Activated CD4-positive, alpha-beta T cell treated with anti-CD3 and anti-CD28 coated beads for 4 hours (primary cell): ENCODE measurements at regions not wholly inside any gene's neighbourhood (a gene's known extent, or its start where the extent isn't known, plus 50 kb on each side); places are given as distances from the start of the nearest gene placed in this dataset.

Experiments
- DNase-seq, 2 donors: peaks; one replicate each; pipeline ENCODE4 v3.0.0-alpha.2; 2020

DNA sequence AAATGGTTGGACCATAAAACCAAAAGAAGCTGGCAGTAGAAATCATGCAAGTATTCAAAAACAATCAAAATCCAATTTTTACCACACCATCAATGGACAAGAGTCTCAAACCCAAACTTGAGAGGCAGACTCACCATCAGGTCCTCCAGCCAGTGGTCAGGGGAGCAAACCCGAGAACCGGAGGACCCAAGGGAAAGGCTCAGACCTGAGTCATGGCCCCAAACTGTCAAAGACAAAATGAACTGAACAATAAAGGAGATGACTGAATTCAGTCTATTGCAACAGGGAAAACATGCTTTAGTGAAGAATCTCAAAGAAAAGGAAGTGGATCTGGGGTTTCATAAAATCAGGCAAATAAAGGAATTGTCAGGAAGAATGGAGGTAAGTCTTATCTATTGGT, 150.7 kb upstream of the MGAT5 start:
- DNase-seq = no peak

- peak; percentile 26 to 36 for DNase-seq
Observed at GRCh38 chr2:134104754-134105153, 149.1 kb upstream of the MGAT5 start.

GRCh38 chr2:134107402-134107801, 146.5 kb upstream of the MGAT5 start:
- no peak for DNase-seq

DNA sequence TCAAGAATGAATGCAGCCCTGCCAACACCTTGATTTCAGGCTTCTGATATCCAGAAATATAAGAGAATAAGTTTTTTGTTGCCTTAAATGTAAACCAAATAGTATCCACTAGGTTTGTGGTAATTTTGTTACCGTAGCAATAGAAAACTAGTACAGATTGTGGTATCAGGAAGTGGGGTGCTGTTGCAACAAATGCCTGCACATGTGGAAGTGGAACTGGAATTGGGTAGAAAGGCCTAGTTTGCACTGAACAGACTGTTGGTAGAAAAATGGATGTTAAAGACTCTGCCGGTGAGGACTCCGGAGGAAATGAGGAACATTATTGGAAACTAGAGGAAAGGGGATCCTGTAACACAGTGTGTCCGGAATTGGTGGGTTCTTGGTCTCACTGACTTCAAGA, 145.8 kb upstream of the MGAT5 start:
- no peak for DNase-seq

GRCh38 chr2:134109246-134109645, 144.6 kb upstream of the MGAT5 start:
- no peak for DNase-seq

DNA sequence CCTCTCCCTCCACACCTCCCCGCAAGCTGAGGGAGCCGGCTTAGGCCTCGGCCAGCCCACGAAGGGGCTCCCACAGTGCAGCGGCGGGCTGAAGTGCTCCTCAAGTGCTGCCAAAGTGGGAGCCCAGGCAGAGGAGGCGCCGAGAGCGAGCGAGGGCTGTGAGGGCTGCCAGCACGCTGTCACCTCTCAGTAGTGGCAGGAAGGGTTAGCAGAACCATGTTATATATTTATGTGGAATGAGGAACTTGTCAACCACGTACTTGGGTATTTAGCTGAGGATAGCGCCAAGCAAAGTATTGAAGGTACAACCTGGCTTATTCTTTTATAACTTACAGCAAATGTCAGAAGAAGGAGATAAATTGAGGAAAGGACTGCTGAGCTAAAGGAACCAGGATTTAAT, 144.1 kb upstream of the MGAT5 start:
- DNase-seq = no peak

DNA sequence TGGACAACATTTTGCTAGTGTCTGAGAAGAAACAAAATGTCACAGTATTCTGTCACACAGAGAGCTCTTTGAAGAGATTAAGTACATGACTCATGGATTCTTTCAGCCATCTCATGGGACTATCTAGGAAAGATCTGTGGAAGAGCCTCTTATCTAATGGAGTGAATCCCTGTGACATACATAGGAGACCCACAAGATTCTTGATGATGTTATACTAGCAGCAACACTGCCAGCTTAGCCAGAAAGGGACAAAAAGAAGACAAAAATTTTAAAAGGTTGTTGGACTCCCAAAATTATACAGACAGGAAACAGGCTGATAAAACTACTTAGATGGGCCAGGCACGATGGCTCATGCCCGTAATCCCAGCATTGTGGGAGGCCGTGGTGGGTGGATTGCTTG, 143.3 kb upstream of the MGAT5 start:
- no peak for DNase-seq

DNA sequence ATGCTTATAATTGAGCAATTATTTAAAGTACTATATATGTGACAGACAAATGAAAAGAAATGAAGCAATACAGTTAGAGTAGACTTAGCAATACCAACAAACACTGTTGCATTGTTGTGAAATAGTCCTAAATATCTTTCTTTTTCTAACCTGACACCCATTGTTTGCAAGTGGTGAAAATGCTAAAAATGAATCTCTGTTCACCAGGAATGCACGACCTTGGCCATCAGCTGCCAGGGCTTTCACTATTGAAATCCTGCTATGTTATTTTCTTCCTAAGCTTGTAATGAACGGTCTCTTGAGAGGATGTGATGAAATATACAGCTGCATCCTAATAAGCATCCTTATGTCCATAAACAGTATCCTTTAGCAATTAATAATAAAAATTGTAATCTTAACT, 136.2 kb upstream of the MGAT5 start:
- DNase-seq = no peak

DNA sequence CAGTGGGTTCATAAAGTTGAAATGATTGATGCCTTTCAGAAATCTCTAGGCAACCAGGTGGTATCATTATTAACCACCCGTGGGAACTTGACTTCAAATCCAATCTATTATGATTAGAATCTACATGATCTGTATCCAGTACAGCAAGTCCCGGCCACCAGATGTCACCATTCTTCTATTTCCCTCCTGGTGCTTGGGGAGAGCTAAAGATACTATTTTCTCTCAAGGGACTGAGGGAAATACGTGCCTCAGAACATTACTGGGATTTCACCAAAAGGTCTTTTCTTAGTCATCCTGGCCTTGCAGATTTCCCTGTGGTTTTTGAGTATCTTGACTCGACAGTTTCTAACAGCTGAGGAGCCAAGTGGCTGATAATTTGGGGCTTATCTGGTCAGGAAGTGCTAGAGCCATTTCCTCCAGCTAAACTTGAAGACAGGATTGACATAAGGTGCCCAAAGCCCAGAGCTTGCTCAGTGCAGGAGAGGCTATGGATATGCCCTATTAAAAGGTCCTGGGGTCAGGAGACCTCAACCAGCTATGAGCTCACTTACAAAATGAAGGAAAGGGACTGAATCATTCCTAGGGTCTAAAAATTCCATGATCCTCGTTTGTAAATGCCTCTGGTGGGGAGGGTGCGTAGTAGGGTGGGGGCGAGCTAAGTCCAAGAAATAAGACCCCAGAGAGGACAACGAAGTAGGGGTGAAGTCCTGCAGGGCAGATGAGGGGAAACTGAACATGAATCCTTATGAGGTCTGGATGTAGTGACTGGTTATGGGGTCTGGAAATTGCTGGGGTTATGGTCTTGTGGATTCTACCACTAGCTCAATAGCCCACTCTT, 135.4 kb upstream of the MGAT5 start:
- peak; percentile 86 to 88 for DNase-seq

DNA sequence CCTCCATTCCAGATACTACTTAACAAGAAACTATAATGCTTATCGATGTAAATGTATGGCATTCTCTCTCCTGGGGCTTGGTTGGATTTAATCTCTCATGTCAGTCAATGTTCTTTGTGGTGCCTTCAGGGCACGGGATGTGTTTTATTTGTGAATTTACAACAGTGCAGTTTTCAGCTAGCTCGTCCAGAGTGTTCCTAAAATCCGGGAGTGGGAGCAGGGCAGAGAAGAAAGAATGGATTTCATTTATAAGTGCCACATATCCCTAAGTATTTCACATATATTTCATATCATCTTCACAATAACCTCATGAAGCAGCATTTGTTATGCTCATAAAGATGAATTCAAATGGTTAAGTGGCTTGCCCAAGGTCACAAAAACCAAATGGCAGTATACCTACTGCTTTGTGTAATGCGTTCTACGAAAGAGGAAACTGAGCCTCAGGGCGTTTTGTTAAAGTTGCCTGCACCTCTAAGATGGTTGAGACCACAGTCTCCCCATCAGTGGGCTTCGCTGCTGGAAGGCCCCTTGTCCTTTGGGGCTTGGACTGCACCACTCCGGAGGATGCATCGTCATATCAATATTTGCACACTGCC, 134.7 kb upstream of the MGAT5 start:
- DNase-seq = no peak

GRCh38 chr2:134119713-134120405, 134.0 kb upstream of the MGAT5 start:
- peak; percentile 81 to 82 for DNase-seq

DNA sequence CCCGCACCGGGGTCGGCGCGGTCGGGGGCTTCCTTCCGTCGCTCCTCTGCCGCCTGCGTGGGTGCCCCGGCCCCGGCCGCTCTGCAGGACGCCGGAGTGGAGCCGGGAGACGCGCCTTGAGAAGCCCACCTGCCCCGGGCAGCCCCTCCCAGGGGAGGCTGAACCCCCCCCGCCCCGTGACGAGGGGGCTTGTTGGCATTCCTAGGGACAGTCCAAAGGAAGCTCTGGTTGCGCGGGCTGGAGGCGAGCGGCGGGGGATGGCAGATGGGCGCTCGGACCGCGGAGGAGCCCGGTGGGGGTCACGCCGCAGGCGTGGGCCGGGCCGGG, 133.5 kb upstream of the MGAT5 start:
- no peak for DNase-seq

DNA sequence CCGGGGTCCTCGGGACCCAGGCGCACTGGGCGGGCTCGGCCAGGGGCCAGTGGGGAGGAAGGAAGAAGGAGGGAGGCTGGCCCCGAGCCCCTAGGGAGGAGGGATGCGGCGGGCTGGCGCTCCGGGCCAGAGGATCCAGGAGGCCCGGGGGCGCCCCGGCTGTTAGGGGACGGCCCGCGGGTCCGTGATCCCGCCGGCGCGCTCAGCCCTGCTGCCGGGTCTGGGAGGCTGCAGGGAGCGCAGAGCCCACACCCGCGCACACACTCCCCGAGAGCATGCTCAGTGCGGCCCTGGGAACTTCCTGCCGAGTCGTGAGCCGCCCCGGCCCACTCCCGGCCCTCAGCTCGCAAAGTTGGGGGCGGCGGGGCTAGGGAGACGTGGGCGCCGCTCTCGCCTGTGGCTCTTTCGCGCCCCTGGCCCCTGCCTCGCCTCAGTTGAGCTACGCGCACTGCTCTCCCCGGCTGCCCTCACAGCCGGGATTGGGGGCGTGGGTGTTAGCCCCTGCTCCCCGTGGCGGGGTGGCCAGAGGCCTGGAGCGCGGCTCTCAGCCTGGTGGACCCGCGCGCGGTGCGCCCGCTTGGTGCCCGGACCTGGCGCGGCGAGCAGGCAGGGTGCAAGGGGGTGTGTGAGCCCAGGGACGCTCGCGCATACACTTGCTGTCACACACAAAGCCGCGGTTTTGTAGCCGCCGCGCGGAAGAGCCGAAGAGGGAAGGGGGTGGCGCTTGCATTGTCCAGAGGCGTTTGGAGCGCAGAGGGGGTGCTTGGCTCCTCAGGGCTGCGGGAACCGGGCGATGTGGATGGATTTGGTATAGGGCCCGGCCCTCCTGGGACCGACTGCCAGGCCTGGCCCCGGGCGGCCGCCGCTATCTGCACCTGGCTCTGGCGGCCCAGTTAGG, 132.9 kb upstream of the MGAT5 start:
- peak; percentile 64 to 71 for DNase-seq

DNA sequence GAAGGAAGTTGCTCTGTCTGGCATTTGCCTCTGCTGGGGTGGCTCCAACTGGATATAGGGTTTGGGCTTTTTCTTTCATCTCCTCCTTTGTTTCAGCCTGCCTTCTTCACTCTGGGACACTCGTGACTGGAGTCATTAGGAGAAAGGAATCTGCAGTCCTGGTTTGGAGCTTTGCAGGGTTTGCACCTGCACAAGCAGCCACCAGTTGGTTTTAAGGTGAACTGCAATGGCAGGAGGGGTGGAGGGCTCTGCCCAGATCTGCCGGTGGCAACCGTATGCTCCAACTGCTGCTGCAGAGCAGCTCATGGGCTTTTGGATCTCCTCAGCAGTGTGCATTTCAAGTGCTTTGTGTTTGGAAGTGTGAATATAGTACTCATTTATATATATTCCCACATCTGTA, 131.3 kb upstream of the MGAT5 start:
- DNase-seq = no peak

DNA sequence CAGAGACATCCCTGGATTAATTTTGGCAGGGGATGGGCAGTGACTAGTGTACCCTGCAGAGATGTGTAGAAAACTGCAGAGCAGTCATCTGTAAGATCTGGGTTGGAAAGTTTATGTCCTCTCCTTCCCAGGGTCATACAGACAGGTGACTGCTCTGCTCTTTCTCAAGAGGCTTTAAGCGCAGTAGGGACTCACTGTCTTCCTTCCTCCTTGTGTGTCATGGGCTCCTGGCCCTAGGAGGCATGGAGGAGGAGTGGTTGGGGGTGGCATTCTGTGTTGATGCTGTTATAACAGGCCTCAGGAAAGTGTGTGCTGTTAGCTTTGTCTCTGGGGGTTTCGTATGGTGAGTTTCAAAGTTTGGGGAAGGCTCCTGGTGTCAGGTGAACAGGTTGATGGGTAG, 130.5 kb upstream of the MGAT5 start:
- DNase-seq = no peak

- no peak for DNase-seq
Observed at GRCh38 chr2:134124047-134124753, 129.7 kb upstream of the MGAT5 start.

GRCh38 chr2:134127496-134127895, 126.4 kb upstream of the MGAT5 start:
- DNase-seq = peak; percentile 66 to 72

GRCh38 chr2:134128746-134129145, 125.1 kb upstream of the MGAT5 start:
- DNase-seq = no peak

DNA sequence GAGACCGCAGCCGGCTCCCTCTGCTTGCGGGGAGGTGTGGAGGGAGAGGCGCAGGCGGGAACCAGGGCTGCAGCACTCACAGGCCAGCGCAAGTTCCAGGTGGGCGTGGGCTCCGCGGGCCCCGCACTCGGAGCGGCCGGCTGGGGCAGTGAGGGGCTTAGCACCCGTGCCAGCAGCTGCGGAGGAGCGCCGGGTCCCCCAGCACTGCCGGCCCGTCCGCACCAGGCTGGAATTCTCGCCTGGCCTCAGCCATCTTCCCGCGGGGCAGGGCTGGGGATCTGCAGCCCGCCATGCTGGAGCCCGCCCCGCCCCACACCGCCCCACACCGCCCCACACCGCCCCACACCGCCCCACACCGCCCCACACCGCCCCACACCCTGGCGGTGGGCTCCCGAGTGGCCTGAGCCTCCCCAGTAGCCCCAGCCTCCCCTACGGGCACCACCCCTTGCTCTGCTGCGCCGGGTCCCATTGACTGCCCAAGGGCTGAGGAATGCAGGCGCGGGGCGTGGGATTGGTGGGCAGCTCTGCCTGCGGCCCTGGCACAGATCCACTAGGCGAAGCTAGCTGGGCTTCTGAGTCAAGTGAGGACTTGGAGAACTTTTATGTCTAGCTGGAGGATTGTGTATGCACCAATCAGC, 123.9 kb upstream of the MGAT5 start:
- no peak for DNase-seq

DNA sequence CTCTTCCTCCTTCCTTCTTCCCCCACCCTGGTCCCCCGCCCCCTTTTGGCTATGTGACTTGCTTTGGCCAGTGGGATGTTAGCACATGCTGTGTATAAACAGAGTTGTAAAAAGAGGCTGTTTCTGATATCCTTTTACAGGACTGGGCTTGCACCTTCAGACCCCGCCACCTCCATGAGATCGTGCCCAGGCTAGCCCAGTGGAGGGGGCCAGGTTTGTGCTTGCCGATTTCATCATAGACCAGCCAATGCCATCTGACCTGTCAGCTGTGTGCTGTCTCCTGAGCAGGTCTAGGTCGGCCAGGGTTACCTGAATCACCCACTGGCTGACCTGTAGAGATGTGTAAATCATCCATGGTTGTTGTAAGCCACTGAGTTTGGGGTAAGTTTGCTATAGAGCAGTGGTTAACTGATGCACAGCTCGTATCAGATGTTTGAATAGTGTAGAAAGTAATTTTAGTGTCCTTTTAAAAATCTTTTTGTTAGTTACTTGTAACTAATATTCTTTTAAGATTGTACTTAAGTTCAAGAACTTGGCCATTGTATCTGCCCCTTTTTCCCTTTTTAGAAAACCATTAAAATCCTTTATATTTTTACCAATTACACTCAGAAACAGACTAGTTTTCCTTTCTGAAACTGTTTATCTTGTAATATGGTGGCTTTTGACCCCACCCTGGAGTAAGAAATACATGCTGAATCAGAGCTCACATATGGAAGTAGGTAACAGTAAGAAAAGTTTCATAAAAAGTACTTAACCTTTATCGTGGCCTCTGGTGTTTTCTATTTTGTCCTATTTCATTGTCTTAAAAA, 122.0 kb upstream of the MGAT5 start:
- DNase-seq = no peak

- DNase-seq = no peak
Observed at GRCh38 chr2:134132490-134132857, 121.4 kb upstream of the MGAT5 start.
